ENCODE measurements at regions not wholly inside any gene's neighbourhood (a gene's known extent, or its start where the extent isn't known, plus 50 kb on each side); places are given as distances from the start of the nearest gene placed in this dataset.

- no peak for TF ChIP-seq EZH2 (IDR thresholded peaks at IDR 0.05)
- no peak for TF ChIP-seq CTCF (IDR thresholded peaks at IDR 0.05)
- no peak for TF ChIP-seq EZH2phosphoT487 (IDR thresholded peaks at IDR 0.05)
Measured at GRCh38 chr1:164971921-164972415, 384.5 kb downstream of the LMX1A start.
